ENCODE measurements at regions not wholly inside any gene's neighbourhood (a gene's known extent, or its start where the extent isn't known, plus 50 kb on each side); places are given as distances from the start of the nearest gene placed in this dataset.

DNA sequence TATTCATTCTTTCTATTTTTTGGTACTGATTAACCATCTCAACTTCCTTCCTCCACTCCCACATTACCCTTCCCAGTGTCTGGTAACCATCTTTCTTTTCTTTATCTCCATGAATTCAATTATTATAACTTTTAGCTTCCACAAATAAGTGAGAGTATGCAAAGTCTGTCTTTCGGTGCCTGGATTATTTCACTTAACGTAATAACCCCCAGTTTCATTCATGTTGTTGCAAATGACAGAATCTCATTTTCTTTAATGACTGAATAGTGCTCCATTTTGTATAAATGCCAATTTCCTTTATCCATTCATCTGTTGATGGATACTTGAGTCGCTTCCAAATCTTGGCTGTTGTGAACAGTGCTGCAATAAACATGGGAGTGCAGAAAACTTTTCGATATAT, 940.4 kb downstream of the GLUD2 start:
- TF ChIP-seq, protein P1, sequence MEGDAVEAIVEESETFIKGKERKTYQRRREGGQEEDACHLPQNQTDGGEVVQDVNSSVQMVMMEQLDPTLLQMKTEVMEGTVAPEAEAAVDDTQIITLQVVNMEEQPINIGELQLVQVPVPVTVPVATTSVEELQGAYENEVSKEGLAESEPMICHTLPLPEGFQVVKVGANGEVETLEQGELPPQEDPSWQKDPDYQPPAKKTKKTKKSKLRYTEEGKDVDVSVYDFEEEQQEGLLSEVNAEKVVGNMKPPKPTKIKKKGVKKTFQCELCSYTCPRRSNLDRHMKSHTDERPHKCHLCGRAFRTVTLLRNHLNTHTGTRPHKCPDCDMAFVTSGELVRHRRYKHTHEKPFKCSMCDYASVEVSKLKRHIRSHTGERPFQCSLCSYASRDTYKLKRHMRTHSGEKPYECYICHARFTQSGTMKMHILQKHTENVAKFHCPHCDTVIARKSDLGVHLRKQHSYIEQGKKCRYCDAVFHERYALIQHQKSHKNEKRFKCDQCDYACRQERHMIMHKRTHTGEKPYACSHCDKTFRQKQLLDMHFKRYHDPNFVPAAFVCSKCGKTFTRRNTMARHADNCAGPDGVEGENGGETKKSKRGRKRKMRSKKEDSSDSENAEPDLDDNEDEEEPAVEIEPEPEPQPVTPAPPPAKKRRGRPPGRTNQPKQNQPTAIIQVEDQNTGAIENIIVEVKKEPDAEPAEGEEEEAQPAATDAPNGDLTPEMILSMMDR (IDR thresholded peaks at IDR 0.05), result no peak
- TF ChIP-seq EP300 (IDR thresholded peaks at IDR 0.05) (no peak), POLR2A (IDR thresholded peaks at IDR 0.05) (no peak)
- Histone ChIP-seq H3K4me3 (no peak overlapping the region), H3K36me3 (no peaks in the 10 kb centered on the region), H3K9me3 (no peaks in the 10 kb centered on the region), H3K27ac (no peak overlapping the region), H3K4me1 (ENCODE audit: insufficient read depth) (no peaks in the 10 kb centered on the region), H3K27me3 (no peaks in the 10 kb centered on the region)
- 74% methylated on average over 4 of the region's 4 CpGs for WGBS, 3 donors
- no peak for DNase-seq
- intact Hi-C loops (cut with DNase I), result no loop called here

DNA sequence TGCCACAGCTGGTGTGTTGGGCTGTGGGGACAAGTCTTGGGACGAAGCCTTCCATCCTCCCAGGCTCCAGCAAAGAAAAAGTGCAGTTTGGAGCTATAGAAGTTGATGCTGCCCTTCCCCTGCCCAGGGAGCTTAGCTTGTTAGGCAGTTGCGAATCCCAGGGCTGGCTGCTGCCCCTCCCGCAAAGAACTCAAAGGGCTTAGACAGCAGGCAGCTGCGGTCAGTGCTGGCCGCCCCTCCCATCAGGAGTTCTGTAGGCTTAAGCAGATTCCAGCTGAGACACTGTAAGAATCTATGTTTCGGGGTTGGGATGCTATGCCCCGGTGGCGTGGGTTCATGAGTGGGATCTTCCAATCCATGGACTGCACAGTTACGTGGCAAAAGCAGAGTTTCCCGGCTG, 956.7 kb downstream of the GLUD2 start:
- 76 to 83% (median 81%) methylated on average over 10 of the region's 10 CpGs for WGBS, 3 donors
- Histone ChIP-seq H3K4me3 (no peak overlapping the region), H3K4me1 (ENCODE audit: insufficient read depth) (no peaks in the 10 kb centered on the region), H3K9me3 (no peaks in the 10 kb centered on the region), H3K27me3 (no peaks in the 10 kb centered on the region), H3K27ac (no peak overlapping the region), H3K36me3 (no peaks in the 10 kb centered on the region)
- DNase-seq, result no peak
- TF ChIP-seq EP300 (IDR thresholded peaks at IDR 0.05) (no peak), POLR2A (IDR thresholded peaks at IDR 0.05) (no peak)
- TF ChIP-seq, protein P1 (IDR thresholded peaks at IDR 0.05), result no peak
- intact Hi-C loops (cut with DNase I), result no loop called here

DNA sequence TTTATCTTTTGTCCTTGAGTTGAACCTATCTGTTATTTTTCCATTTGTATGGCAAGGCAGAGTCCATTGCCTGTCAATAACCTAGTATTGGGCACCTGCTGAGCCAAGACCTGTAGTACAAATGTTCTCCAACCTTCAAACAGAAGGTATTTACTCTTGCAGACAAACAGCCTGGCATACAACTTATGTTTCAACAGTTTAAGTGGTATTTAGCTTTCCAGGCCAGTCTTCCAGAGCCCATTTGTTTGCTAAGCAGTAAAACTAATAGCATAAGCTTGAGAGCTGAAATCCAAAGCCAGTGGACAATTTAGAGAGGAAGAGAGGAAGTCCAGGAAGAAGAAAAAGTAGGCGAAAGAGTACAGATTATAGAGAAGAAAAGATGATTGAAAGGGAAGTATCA, 979.3 kb downstream of the GLUD2 start:
- 67 to 79% (median 75%) methylated on average over 1 of the region's 1 CpG for WGBS, 3 donors
- H3K27ac ChIP-seq, result no peak overlapping the region
- no peak for DNase-seq
- no peaks in the 10 kb centered on the region for H3K4me1 ChIP-seq (ENCODE audit: insufficient read depth)
- intact Hi-C loops (cut with DNase I), result no loop called here
- no peaks in the 10 kb centered on the region for H3K9me3 ChIP-seq
- H3K4me3 ChIP-seq, result no peak overlapping the region
- H3K27me3 ChIP-seq, result no peaks in the 10 kb centered on the region
- no peak for TF ChIP-seq POLR2A (IDR thresholded peaks at IDR 0.05)
- TF ChIP-seq EP300 (IDR thresholded peaks at IDR 0.05), result no peak
- TF ChIP-seq, protein P1 (IDR thresholded peaks at IDR 0.05), result no peak
- H3K36me3 ChIP-seq, result no peaks in the 10 kb centered on the region

DNA sequence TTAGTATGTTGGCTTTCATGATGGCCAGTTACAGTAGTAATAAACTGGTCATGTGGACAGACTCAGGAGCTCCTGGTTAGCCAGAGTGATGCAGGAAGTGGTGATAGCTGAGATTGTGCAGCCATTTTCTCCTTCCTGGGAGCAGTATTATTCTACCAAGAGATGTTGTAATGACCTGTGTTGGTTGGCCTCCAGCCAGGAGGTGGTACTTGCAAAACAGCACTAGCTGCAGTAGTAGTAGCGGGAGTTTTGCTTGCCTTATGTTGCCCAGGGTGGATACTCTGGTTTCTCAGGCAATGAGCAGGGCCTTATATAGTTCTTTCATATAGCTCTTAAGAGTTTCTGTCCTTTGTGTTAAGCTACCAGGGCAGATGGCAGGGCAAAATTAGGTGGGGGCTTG, 998.8 kb downstream of the GLUD2 start:
- Histone ChIP-seq H3K4me1 (ENCODE audit: insufficient read depth) (no peaks in the 10 kb centered on the region), H3K27me3 (no peaks in the 10 kb centered on the region), H3K27ac (no peak overlapping the region), H3K9me3 (no peaks in the 10 kb centered on the region), H3K36me3 (no peaks in the 10 kb centered on the region), H3K4me3 (no peak overlapping the region)
- WGBS, 3 donors, result 58 to 94% (median 69%) methylated on average over 1 of the region's 1 CpG
- intact Hi-C loops (cut with DNase I), result no loop called here
- TF ChIP-seq POLR2A (IDR thresholded peaks at IDR 0.05) (no peak), EP300 (IDR thresholded peaks at IDR 0.05) (no peak)
- TF ChIP-seq, protein P1 (IDR thresholded peaks at IDR 0.05), result no peak
- DNase-seq, result no peak

DNA sequence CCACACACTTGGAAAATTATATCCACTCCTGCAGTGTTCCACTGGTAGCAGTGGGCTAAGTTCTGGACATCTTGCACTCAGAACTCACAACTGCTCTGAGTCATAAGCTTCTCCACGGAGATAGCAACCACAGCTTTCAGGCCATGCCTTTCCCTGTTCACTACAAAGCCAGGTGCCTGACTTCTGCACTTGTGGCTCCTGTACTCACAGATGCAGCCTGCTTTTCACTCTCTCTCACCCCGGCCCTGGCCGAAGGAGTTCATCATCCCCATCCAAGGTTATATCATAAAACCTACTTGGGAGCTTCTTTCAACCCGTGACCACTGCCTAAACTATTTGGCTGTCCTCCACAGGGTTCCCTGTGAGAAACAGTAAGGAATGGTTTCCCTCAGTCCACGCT, 999.4 kb downstream of the GLUD2 start:
- H3K27me3 ChIP-seq, result no peaks in the 10 kb centered on the region
- no peaks in the 10 kb centered on the region for H3K9me3 ChIP-seq
- TF ChIP-seq, protein P1 (IDR thresholded peaks at IDR 0.05), result no peak
- TF ChIP-seq EP300 (IDR thresholded peaks at IDR 0.05) (no peak), POLR2A (IDR thresholded peaks at IDR 0.05) (no peak)
- no peaks in the 10 kb centered on the region for H3K36me3 ChIP-seq
- 54 to 63% (median 57%) methylated on average over 5 of the region's 5 CpGs for WGBS, 3 donors
- H3K4me1 ChIP-seq (ENCODE audit: insufficient read depth), result no peaks in the 10 kb centered on the region
- no peak for DNase-seq
- no peak overlapping the region for H3K27ac ChIP-seq
- no peak overlapping the region for H3K4me3 ChIP-seq
- intact Hi-C loops (cut with DNase I), result no loop called here

Measured in ovary (tissue), 7 donors.